GM23338 (cell line): ENCODE measurements at regions not wholly inside any gene's neighbourhood (a gene's known extent, or its start where the extent isn't known, plus 50 kb on each side); places are given as distances from the start of the nearest gene placed in this dataset.
A peak's percentile ranks its signal among the peaks of the same experiment; 100 is the strongest.

ENCODE experiments used
- ATAC-seq: fragments of 200-7000 bp; cut with Tn5 transposase; 3 replicates; pipeline ENCODE4 v1.9.1; 2020
- DNase-seq: peaks from one replicate; pipeline ENCODE4 v3.0.0-alpha.2; 2015; ENCODE audit warnings: low spot score
- H2AFZ ChIP-seq: fragments of 200-600 bp; sonication (generic); 2 replicates; pipeline ENCODE4 v1.8.0; 2016; ENCODE audit warnings: antibody characterized with exemption, mild to moderate bottlenecking, moderate library complexity
- H3F3A ChIP-seq: fragments of 200-600 bp; sonication (generic); replicated peaks from 2 replicates; pipeline ENCODE4 v1.8.0; 2017; ENCODE audit warnings: antibody characterized with exemption, mixed run types, low read depth
- H3K27ac ChIP-seq: fragments of 200-600 bp; sonication (generic); 2 replicates; pipeline ENCODE4 v1.6.1; 2016; ENCODE audit warnings: low read depth
- H3K27me3 ChIP-seq: fragments of 200-600 bp; sonication (generic); 2 replicates; pipeline ENCODE4 v1.8.0; 2016; ENCODE audit warnings: mild to moderate bottlenecking, mixed run types, moderate library complexity; ENCODE audit not compliant: insufficient read depth
- H3K36me3 ChIP-seq: fragments of 200-600 bp; sonication (generic); 2 replicates; pipeline ENCODE4 v1.8.0; 2016; ENCODE audit warnings: mild to moderate bottlenecking; ENCODE audit not compliant: insufficient read depth
- H3K4me1 ChIP-seq: fragments of 200-600 bp; sonication (generic); 2 replicates; pipeline ENCODE4 v1.8.0; 2016; ENCODE audit warnings: mild to moderate bottlenecking, moderate library complexity; ENCODE audit not compliant: insufficient read depth
- H3K4me2 ChIP-seq: fragments of 200-600 bp; sonication (generic); 2 replicates; pipeline ENCODE4 v1.7.1; 2017; ENCODE audit warnings: mixed run types
- H3K4me3 ChIP-seq: fragments of 200-600 bp; sonication (generic); 2 replicates; pipeline ENCODE4 v1.6.1; 2016; ENCODE audit warnings: mixed run types
- H3K79me2 ChIP-seq: fragments of 200-600 bp; sonication (generic); replicated peaks from 2 replicates; pipeline ENCODE4 v1.8.0; 2017; ENCODE audit warnings: mild to moderate bottlenecking; ENCODE audit not compliant: insufficient read depth
- H3K9me2 ChIP-seq: fragments of 200-600 bp; sonication (generic); 2 replicates; pipeline ENCODE4 v1.8.0; 2017; ENCODE audit not compliant: insufficient read depth
- H4K20me1 ChIP-seq: fragments of 200-600 bp; sonication (generic); replicated peaks from 2 replicates; pipeline ENCODE4 v1.8.0; 2017; ENCODE audit warnings: mild to moderate bottlenecking; ENCODE audit not compliant: insufficient read depth
- H3K27ac Mint-ChIP-seq: 2 replicates; pipeline ENCODE4 v1.8.0; 2020; ENCODE audit warnings: inconsistent platforms, mild to moderate bottlenecking, moderate library complexity, mixed read lengths
- H3K27me3 Mint-ChIP-seq: 3 replicates; pipeline ENCODE4 v1.8.0; 2022; ENCODE audit warnings: low read depth, mild to moderate bottlenecking, moderate library complexity, mixed read lengths, inconsistent platforms; ENCODE audit not compliant: insufficient read depth, poor library complexity
- H3K36me3 Mint-ChIP-seq: 3 replicates; pipeline ENCODE4 v1.8.0; 2021; ENCODE audit warnings: low read depth, mild to moderate bottlenecking, inconsistent platforms, moderate library complexity, mixed read lengths
- H3K4me1 Mint-ChIP-seq: 3 replicates; pipeline ENCODE4 v1.8.0; 2020; ENCODE audit warnings: mild to moderate bottlenecking, inconsistent platforms, mixed read lengths
- H3K4me3 Mint-ChIP-seq: 3 replicates; pipeline ENCODE4 v1.8.0; 2021; ENCODE audit warnings: moderate library complexity, mild to moderate bottlenecking, inconsistent platforms, mixed read lengths
- H3K9me3 Mint-ChIP-seq: 3 replicates; pipeline ENCODE4 v1.8.0; 2020; ENCODE audit warnings: moderate library complexity, mild to moderate bottlenecking, inconsistent platforms, mixed read lengths
- CREB1 ChIP-seq: fragments of 250-450 bp; sonication (Bioruptor Pico); IDR thresholded peaks from 2 replicates; pipeline ENCODE4 v1.5.0; 2020; ENCODE audit warnings: low read depth, mild to moderate bottlenecking, moderate library complexity
- EZH2 ChIP-seq: fragments of 200-600 bp; sonication (generic); IDR thresholded peaks from one replicate; pipeline ENCODE4 v1.8.0; 2017; ENCODE audit warnings: antibody characterized with exemption, mild to moderate bottlenecking, low read depth; ENCODE audit not compliant: unreplicated experiment
- EZH2phosphoT487 ChIP-seq: fragments of 200-600 bp; sonication (generic); IDR thresholded peaks from one replicate; pipeline ENCODE4 v1.8.1; 2018; ENCODE audit warnings: antibody characterized with exemption; ENCODE audit not compliant: unreplicated experiment
- JUNB ChIP-seq: IDR thresholded peaks from one replicate; pipeline ENCODE4 v1.6.1; 2016; ENCODE audit warnings: antibody characterized with exemption; ENCODE audit not compliant: unreplicated experiment
- NANOG ChIP-seq: IDR thresholded peaks from 2 replicates; pipeline ENCODE4 v1.6.1; 2016; ENCODE audit warnings: antibody characterized with exemption, borderline replicate concordance
- POLR2AphosphoS5 ChIP-seq: IDR thresholded peaks from 2 replicates; pipeline ENCODE4 v1.6.1; 2016; ENCODE audit warnings: antibody characterized with exemption, low read depth
- REST ChIP-seq: IDR thresholded peaks from one replicate; pipeline ENCODE4 v1.6.1; 2018; ENCODE audit warnings: antibody characterized with exemption; ENCODE audit not compliant: unreplicated experiment
- ZNF114 ChIP-seq: fragments of 250-450 bp; sonication (Bioruptor Pico); IDR thresholded peaks from 2 replicates; pipeline ENCODE4 v1.5.0; 2020; ENCODE audit warnings: mild to moderate bottlenecking, moderate library complexity
- ZNF331 ChIP-seq: fragments of 250-450 bp; sonication (Bioruptor Pico); IDR thresholded peaks from 2 replicates; pipeline ENCODE4 v1.5.0; 2020; ENCODE audit warnings: low read depth, mild to moderate bottlenecking, moderate library complexity
- TF ChIP-seq, protein P1 (sequence below): fragments of 250-450 bp; sonication (Bioruptor Pico); IDR thresholded peaks from 2 replicates; pipeline ENCODE4 v1.5.0; 2020; ENCODE audit warnings: mild to moderate bottlenecking, moderate library complexity
- TF ChIP-seq, protein P2 (sequence below): IDR thresholded peaks from 2 replicates; pipeline ENCODE4 v1.6.1; 2016; ENCODE audit warnings: antibody characterized with exemption
- TF ChIP-seq, protein P3 (sequence below), 2 experiments: fragments of 200-600 bp in 1 of 2; sonication (generic) in 1 of 2; conservative IDR thresholded peaks; 2 replicates each; pipeline versions ENCODE4 v1.5.1 to v1.6.1; 2016 to 2017; ENCODE audit warnings: antibody characterized with exemption in 2 of 2, low read depth in 2 of 2, mild to moderate bottlenecking in 2 of 2, moderate library complexity in 1 of 2

- TF ChIP-seq ZNF331 (CRISPR knock-in tag) (no peak), NANOG (no peak), ZNF114 (CRISPR knock-in tag) (no peak), POLR2AphosphoS5 (no peak), EZH2 (no peak)
Measured at GRCh38 chr4:89573656-89574055, 263.3 kb downstream of the SNCA start (continued).

GRCh38 chr4:89572224-89572858 is 264.6 kb downstream of the SNCA start:
- peaks cover 17% of the 10 kb centered on the region; the same call in 2 of the 3 replicates for H3K9me3 Mint-ChIP-seq
- TF ChIP-seq EZH2 (no peak), POLR2AphosphoS5 (no peak), JUNB (no peak), NANOG (no peak), ZNF114 (CRISPR knock-in tag) (no peak), CREB1 (no peak), ZNF331 (CRISPR knock-in tag) (no peak), REST (no peak), EZH2phosphoT487 (no peak)
- TF ChIP-seq, protein P1, sequence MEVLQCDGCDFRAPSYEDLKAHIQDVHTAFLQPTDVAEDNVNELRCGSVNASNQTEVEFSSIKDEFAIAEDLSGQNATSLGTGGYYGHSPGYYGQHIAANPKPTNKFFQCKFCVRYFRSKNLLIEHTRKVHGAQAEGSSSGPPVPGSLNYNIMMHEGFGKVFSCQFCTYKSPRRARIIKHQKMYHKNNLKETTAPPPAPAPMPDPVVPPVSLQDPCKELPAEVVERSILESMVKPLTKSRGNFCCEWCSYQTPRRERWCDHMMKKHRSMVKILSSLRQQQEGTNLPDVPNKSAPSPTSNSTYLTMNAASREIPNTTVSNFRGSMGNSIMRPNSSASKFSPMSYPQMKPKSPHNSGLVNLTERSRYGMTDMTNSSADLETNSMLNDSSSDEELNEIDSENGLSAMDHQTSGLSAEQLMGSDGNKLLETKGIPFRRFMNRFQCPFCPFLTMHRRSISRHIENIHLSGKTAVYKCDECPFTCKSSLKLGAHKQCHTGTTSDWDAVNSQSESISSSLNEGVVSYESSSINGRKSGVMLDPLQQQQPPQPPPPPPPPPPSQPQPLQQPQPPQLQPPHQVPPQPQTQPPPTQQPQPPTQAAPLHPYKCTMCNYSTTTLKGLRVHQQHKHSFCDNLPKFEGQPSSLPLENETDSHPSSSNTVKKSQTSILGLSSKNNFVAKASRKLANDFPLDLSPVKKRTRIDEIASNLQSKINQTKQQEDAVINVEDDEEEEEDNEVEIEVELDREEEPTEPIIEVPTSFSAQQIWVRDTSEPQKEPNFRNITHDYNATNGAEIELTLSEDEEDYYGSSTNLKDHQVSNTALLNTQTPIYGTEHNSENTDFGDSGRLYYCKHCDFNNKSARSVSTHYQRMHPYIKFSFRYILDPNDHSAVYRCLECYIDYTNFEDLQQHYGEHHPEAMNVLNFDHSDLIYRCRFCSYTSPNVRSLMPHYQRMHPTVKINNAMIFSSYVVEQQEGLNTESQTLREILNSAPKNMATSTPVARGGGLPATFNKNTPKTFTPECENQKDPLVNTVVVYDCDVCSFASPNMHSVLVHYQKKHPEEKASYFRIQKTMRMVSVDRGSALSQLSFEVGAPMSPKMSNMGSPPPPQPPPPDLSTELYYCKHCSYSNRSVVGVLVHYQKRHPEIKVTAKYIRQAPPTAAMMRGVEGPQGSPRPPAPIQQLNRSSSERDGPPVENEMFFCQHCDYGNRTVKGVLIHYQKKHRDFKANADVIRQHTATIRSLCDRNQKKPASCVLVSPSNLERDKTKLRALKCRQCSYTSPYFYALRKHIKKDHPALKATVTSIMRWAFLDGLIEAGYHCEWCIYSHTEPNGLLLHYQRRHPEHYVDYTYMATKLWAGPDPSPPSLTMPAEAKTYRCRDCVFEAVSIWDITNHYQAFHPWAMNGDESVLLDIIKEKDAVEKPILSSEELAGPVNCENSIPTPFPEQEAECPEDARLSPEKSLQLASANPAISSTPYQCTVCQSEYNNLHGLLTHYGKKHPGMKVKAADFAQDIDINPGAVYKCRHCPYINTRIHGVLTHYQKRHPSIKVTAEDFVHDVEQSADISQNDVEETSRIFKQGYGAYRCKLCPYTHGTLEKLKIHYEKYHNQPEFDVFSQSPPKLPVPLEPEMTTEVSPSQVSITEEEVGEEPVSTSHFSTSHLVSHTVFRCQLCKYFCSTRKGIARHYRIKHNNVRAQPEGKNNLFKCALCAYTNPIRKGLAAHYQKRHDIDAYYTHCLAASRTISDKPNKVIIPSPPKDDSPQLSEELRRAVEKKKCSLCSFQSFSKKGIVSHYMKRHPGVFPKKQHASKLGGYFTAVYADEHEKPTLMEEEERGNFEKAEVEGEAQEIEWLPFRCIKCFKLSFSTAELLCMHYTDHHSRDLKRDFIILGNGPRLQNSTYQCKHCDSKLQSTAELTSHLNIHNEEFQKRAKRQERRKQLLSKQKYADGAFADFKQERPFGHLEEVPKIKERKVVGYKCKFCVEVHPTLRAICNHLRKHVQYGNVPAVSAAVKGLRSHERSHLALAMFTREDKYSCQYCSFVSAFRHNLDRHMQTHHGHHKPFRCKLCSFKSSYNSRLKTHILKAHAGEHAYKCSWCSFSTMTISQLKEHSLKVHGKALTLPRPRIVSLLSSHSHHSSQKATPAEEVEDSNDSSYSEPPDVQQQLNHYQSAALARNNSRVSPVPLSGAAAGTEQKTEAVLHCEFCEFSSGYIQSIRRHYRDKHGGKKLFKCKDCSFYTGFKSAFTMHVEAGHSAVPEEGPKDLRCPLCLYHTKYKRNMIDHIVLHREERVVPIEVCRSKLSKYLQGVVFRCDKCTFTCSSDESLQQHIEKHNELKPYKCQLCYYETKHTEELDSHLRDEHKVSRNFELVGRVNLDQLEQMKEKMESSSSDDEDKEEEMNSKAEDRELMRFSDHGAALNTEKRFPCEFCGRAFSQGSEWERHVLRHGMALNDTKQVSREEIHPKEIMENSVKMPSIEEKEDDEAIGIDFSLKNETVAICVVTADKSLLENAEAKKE (CRISPR knock-in tag), result no peak
- TF ChIP-seq, protein P2, sequence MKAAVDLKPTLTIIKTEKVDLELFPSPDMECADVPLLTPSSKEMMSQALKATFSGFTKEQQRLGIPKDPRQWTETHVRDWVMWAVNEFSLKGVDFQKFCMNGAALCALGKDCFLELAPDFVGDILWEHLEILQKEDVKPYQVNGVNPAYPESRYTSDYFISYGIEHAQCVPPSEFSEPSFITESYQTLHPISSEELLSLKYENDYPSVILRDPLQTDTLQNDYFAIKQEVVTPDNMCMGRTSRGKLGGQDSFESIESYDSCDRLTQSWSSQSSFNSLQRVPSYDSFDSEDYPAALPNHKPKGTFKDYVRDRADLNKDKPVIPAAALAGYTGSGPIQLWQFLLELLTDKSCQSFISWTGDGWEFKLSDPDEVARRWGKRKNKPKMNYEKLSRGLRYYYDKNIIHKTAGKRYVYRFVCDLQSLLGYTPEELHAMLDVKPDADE, result no peak
- TF ChIP-seq, protein P3, sequence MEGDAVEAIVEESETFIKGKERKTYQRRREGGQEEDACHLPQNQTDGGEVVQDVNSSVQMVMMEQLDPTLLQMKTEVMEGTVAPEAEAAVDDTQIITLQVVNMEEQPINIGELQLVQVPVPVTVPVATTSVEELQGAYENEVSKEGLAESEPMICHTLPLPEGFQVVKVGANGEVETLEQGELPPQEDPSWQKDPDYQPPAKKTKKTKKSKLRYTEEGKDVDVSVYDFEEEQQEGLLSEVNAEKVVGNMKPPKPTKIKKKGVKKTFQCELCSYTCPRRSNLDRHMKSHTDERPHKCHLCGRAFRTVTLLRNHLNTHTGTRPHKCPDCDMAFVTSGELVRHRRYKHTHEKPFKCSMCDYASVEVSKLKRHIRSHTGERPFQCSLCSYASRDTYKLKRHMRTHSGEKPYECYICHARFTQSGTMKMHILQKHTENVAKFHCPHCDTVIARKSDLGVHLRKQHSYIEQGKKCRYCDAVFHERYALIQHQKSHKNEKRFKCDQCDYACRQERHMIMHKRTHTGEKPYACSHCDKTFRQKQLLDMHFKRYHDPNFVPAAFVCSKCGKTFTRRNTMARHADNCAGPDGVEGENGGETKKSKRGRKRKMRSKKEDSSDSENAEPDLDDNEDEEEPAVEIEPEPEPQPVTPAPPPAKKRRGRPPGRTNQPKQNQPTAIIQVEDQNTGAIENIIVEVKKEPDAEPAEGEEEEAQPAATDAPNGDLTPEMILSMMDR (conservative IDR thresholded peaks at IDR 0.05; ENCODE audit: low read depth in 2 of 2), result no peak

More at GRCh38 chr4:89572224-89572858, 264.6 kb downstream of the SNCA start:
- no peaks in the 10 kb centered on the region for H3K9me2 ChIP-seq
- no peak overlapping the region for H2AFZ ChIP-seq
- Mint-ChIP-seq H3K27ac (no peak overlapping the region), H3K36me3 (no peaks in the 10 kb centered on the region; the same call in 2 of the 3 replicates), H3K4me3 (no peak overlapping the region), H3K4me1 (peaks cover 6% of the 10 kb centered on the region; the same call in 2 of the 3 replicates), H3K27me3 (peaks cover 3% of the 10 kb centered on the region)
- H3K4me3 ChIP-seq, result no peak overlapping the region
- H3K27me3 ChIP-seq, result no peaks in the 10 kb centered on the region
- H3K27ac ChIP-seq, result no peak overlapping the region
- H4K20me1 ChIP-seq, result no peaks in the 10 kb centered on the region
- no peaks in the 10 kb centered on the region for H3K4me1 ChIP-seq
- DNase-seq (peak; percentile 10), ATAC-seq (no peak)
- no peaks in the 10 kb centered on the region for H3K36me3 ChIP-seq
- no peak overlapping the region for H3K4me2 ChIP-seq
- H3F3A ChIP-seq, result no peaks in the 10 kb centered on the region
- H3K79me2 ChIP-seq, result no peaks in the 10 kb centered on the region
